OCI-LY7 (cell line): ENCODE measurements at regions not wholly inside any gene's neighbourhood (a gene's known extent, or its start where the extent isn't known, plus 50 kb on each side); places are given as distances from the start of the nearest gene placed in this dataset.

Experiments
- CTCF ChIP-seq: fragments of 200-600 bp; sonication (generic); conservative IDR thresholded peaks from 2 replicates; pipeline ENCODE4 v1.5.1; 2014; ENCODE audit warnings: mild to moderate bottlenecking, antibody characterized with exemption, low read length, moderate library complexity, mixed read lengths
- EZH2phosphoT487 ChIP-seq: fragments of 200-600 bp; sonication (generic); IDR thresholded peaks from 2 replicates; pipeline ENCODE4 v1.6.1; 2018; ENCODE audit warnings: low read depth, borderline replicate concordance, mild to moderate bottlenecking, mixed run types, antibody characterized with exemption, low read length, moderate library complexity, mixed read lengths

DNA sequence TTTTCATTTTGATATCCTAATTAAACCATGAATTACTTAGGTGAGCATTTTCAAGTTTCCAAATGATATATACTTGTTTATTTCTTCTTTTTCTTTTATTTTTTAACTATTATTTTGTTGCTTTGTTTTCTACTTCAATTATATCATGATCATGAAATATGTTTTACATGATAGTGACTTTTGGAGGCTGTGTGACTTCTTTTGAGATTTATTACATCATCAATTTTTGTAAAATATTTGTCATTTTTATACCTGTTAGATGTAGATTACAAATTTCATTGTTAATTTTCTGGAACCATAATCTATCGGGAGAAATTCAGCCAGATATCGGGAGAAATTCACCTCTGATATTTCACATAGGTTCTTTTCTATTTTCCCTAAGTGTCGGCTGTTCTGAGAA, 228.6 kb downstream of the RAD51AP2 start:
- no peak for TF ChIP-seq CTCF
- TF ChIP-seq EZH2phosphoT487, result no peak
